H1 (cell line): ENCODE measurements at regions not wholly inside any gene's neighbourhood (a gene's known extent, or its start where the extent isn't known, plus 50 kb on each side); places are given as distances from the start of the nearest gene placed in this dataset.

Source experiments
- CTCF ChIA-PET: fragments of 300-600 bp; sonication (Branson Sonifier 250); formaldehyde crosslinking; loops from one replicate; lab custom pipeline; 2021; ENCODE audit not compliant: partially characterized antibody; lab: Charles Lee
- POLR2A ChIA-PET: fragments of 300-600 bp; sonication (Branson Sonifier 250); formaldehyde crosslinking; loops from one replicate; lab custom pipeline; 2021; ENCODE audit warnings: inconsistent platforms; ENCODE audit not compliant: partially characterized antibody; lab: Charles Lee
- DNase-seq, 2 experiments: peaks; one replicate each; pipeline versions ENCODE4 v3.0.0 to v3.0.0-alpha.2; 2010 to 2022; ENCODE audit warnings: low spot score in 2 of 2, low read depth in 1 of 2, mixed read lengths in 1 of 2
- FAIRE-seq: peaks from 2 replicates; lab custom pipeline; 2011; peaks lifted over from hg19 to GRCh38; lab: Jason Lieb, UNC
- H2AFZ ChIP-seq: 2 replicates; pipeline ENCODE4 v1.8.1; 2012; ENCODE audit warnings: low read length, inconsistent platforms
- H2AK5ac ChIP-seq: 2 replicates; pipeline ENCODE4 v1.6.1; 2013; ENCODE audit warnings: low read depth, low read length
- H2BK120ac ChIP-seq: replicated peaks from 2 replicates; pipeline ENCODE3; 2013; ENCODE audit warnings: low read depth, low read length, inconsistent platforms
- H2BK12ac ChIP-seq: 2 replicates; pipeline ENCODE4 v1.6.1; 2013; ENCODE audit warnings: low read depth, low read length
- H2BK15ac ChIP-seq: 2 replicates; pipeline ENCODE4 v1.6.1; 2013; ENCODE audit warnings: low read length
- H2BK20ac ChIP-seq: 2 replicates; pipeline ENCODE4 v1.6.1; 2013; ENCODE audit warnings: low read length
- H2BK5ac ChIP-seq: 2 replicates; pipeline ENCODE4 v1.6.1; 2013; ENCODE audit warnings: low read depth, low read length
- H3K14ac ChIP-seq: 2 replicates; pipeline ENCODE4 v1.6.1; 2013; ENCODE audit warnings: inconsistent platforms; ENCODE audit not compliant: insufficient read length
- H3K18ac ChIP-seq: 2 replicates; pipeline ENCODE4 v1.6.1; 2013; ENCODE audit warnings: low read length; ENCODE audit errors: extremely low read depth
- H3K23ac ChIP-seq: 2 replicates; pipeline ENCODE4 v1.6.1; 2013; ENCODE audit warnings: inconsistent platforms; ENCODE audit not compliant: insufficient read length
- H3K23me2 ChIP-seq: 2 replicates; pipeline ENCODE4 v1.6.1; 2013; ENCODE audit warnings: low read depth, low read length
- H3K27ac ChIP-seq: 2 replicates; pipeline ENCODE4 v1.6.1; 2011; ENCODE audit warnings: low read depth, low read length, inconsistent platforms
- H3K27me3 ChIP-seq, 4 experiments: replicated peaks in 1 of 4; 1 replicate in 1 of 4; 2 replicates in 3 of 4; pipeline versions ENCODE4 v1.6.1 to v1.8.1; 2011 to 2013; ENCODE audit warnings: low read length in 3 of 4, mild to moderate bottlenecking in 3 of 4, inconsistent platforms in 2 of 4, mixed read lengths in 2 of 4, moderate library complexity in 1 of 4; ENCODE audit not compliant: control insufficient read depth in 3 of 4, insufficient read depth in 3 of 4; ENCODE audit errors: extremely low read depth in 1 of 4
- H3K36me3 ChIP-seq, 4 experiments: 2 replicates each; pipeline versions ENCODE4 v1.6.1 to v1.8.1; 2011 to 2013; ENCODE audit warnings: mild to moderate bottlenecking in 4 of 4, low read length in 3 of 4, moderate library complexity in 2 of 4, control low read depth in 1 of 4, inconsistent platforms in 1 of 4; ENCODE audit not compliant: insufficient read depth in 4 of 4, control insufficient read depth in 2 of 4
- H3K4ac ChIP-seq: replicated peaks from 2 replicates; pipeline ENCODE3; 2013; ENCODE audit warnings: low read length, low read depth, mixed read lengths, inconsistent platforms; ENCODE audit not compliant: insufficient read length
- H3K4me1 ChIP-seq, 4 experiments: replicated peaks in 1 of 4; 1 replicate in 1 of 4; 2 replicates in 3 of 4; pipeline versions ENCODE4 v1.6.1 to v1.8.1; 2011 to 2013; ENCODE audit warnings: low read length in 3 of 4, inconsistent platforms in 2 of 4, mixed read lengths in 1 of 4; ENCODE audit not compliant: insufficient read depth in 4 of 4, control insufficient read depth in 3 of 4
- H3K4me2 ChIP-seq, 2 experiments: 2 replicates each; pipeline versions ENCODE4 v1.6.1 to v1.8.1; 2011 to 2013; ENCODE audit warnings: low read depth in 2 of 2, low read length in 2 of 2, control low read depth in 1 of 2, inconsistent platforms in 1 of 2, mild to moderate bottlenecking in 1 of 2; ENCODE audit not compliant: insufficient read depth in 1 of 2
- H3K4me3 ChIP-seq, 4 experiments: fragments of 200-600, 300-600 bp in 1 of 4; sonication (generic), shearing (Covaris generic), sonication (Bioruptor Twin) in 1 of 4; 2 replicates each; pipeline versions ENCODE4 v1.5.1 to v1.8.1; 2011 to 2016; ENCODE audit warnings: low read length in 4 of 4, low read depth in 3 of 4, control low read depth in 2 of 4, inconsistent platforms in 2 of 4, mild to moderate bottlenecking in 2 of 4, mixed read lengths in 1 of 4, moderate library complexity in 1 of 4; ENCODE audit not compliant: insufficient read depth in 2 of 4; ENCODE audit errors: extremely low read depth in 1 of 4
- H3K56ac ChIP-seq: replicated peaks from 2 replicates; pipeline ENCODE3; 2013; ENCODE audit warnings: low read depth, mild to moderate bottlenecking, mixed read lengths, low read length, inconsistent platforms; ENCODE audit not compliant: insufficient read length
- H3K79me1 ChIP-seq: 2 replicates; pipeline ENCODE4 v1.6.1; 2013; ENCODE audit warnings: low read depth, low read length, control low read depth
- H3K79me2 ChIP-seq, 2 experiments: 2 replicates each; pipeline versions ENCODE4 v1.6.1 to v1.8.1; 2012 to 2013; ENCODE audit warnings: low read length in 2 of 2, mild to moderate bottlenecking in 2 of 2, inconsistent platforms in 1 of 2; ENCODE audit not compliant: insufficient read depth in 2 of 2, control insufficient read depth in 1 of 2
- H3K9ac ChIP-seq, 4 experiments: replicated peaks in 1 of 4; 1 replicate in 1 of 4; 2 replicates in 3 of 4; pipeline versions ENCODE4 v1.6.1 to v1.8.1; 2011 to 2013; ENCODE audit warnings: low read depth in 3 of 4, low read length in 3 of 4, control low read depth in 2 of 4, mild to moderate bottlenecking in 2 of 4, moderate library complexity in 2 of 4, inconsistent platforms in 1 of 4; ENCODE audit errors: extremely low read depth in 1 of 4
- H3K9me3 ChIP-seq, 2 experiments: 2 replicates each; pipeline versions ENCODE4 v1.6.1 to v1.8.1; 2012 to 2013; ENCODE audit warnings: mild to moderate bottlenecking in 2 of 2, moderate library complexity in 2 of 2, control low read depth in 1 of 2, inconsistent platforms in 1 of 2, low read depth in 1 of 2, low read length in 1 of 2, mixed read lengths in 1 of 2; ENCODE audit not compliant: insufficient read depth in 2 of 2
- H4K20me1 ChIP-seq, 2 experiments: replicated peaks in 1 of 2; 2 replicates each; pipeline versions ENCODE3 to v1.8.1; 2011 to 2013; ENCODE audit warnings: inconsistent platforms in 2 of 2, low read length in 2 of 2, mild to moderate bottlenecking in 1 of 2; ENCODE audit not compliant: insufficient read depth in 2 of 2, control insufficient read depth in 1 of 2
- H4K5ac ChIP-seq: 2 replicates; pipeline ENCODE4 v1.6.1; 2013; ENCODE audit warnings: low read length, low read depth, mixed read lengths, inconsistent platforms; ENCODE audit not compliant: insufficient read length
- H4K8ac ChIP-seq: 2 replicates; pipeline ENCODE4 v1.8.0; 2013; ENCODE audit warnings: mild to moderate bottlenecking, moderate library complexity, low read length, inconsistent platforms; ENCODE audit not compliant: insufficient read depth; ENCODE audit errors: extremely low read depth
- H4K91ac ChIP-seq: replicated peaks from 2 replicates; pipeline ENCODE3; 2013; ENCODE audit warnings: low read length, mixed read lengths, inconsistent platforms; ENCODE audit not compliant: insufficient read length
- ASH2L ChIP-seq: fragments of 200-600, 300-600 bp; sonication (generic); IDR thresholded peaks from one replicate; pipeline ENCODE4 v1.7.1; 2017; ENCODE audit warnings: low read length
- GABPA ChIP-seq: IDR thresholded peaks from 2 replicates; pipeline ENCODE4 v1.6.1; 2011; ENCODE audit warnings: mild to moderate bottlenecking, low read length, moderate library complexity, borderline replicate concordance; ENCODE audit not compliant: insufficient read depth
- JUN ChIP-seq: IDR thresholded peaks from 2 replicates; pipeline ENCODE4 v1.6.1; 2011; ENCODE audit warnings: low read depth, mild to moderate bottlenecking, improper control_type of control experiment, low read length
- POU5F1 ChIP-seq: IDR thresholded peaks from 2 replicates; pipeline ENCODE4 v1.6.1; 2011; ENCODE audit warnings: low read depth, mild to moderate bottlenecking, low read length, moderate library complexity
- SP4 ChIP-seq: IDR thresholded peaks from 2 replicates; pipeline ENCODE4 v1.6.1; 2012; ENCODE audit warnings: low read length, inconsistent platforms
- TAF1 ChIP-seq: IDR thresholded peaks from 2 replicates; pipeline ENCODE4 v1.6.1; 2011; ENCODE audit warnings: mild to moderate bottlenecking, low read depth, low read length
- WGBS, 2 experiments: shearing (Covaris generic) in 1 of 2; methylation state at CpG; one replicate each; pipeline versions ENCODE4 v1.1.6 to v1.1.7; 2013 to 2015; ENCODE audit warnings: low lambda C conversion rate in 2 of 2, mixed read lengths in 2 of 2, inconsistent platforms in 1 of 2, low coverage in 1 of 2, missing lambda C conversion rate in 1 of 2; ENCODE audit not compliant: insufficient replicate concordance in 2 of 2, insufficient coverage in 1 of 2, insufficient read length in 1 of 2; ENCODE audit errors: extremely low coverage in 1 of 2, missing lambda C conversion rate in 1 of 2; 5-methylcytosine and 5-hydroxymethylcytosine counted together

- no peak overlapping the region for H3K4me3 ChIP-seq
- H2AFZ ChIP-seq = no peak overlapping the region
- H4K20me1 ChIP-seq = no peaks in the 10 kb centered on the region
- no peaks in the 10 kb centered on the region for H3K36me3 ChIP-seq
- no peaks in the 10 kb centered on the region for H3K79me1 ChIP-seq
- H2AK5ac ChIP-seq = no peak overlapping the region
- H4K8ac ChIP-seq = no peak overlapping the region
- H3K14ac ChIP-seq = no peak overlapping the region
- H2BK12ac ChIP-seq = no peak overlapping the region
- H2BK20ac ChIP-seq = no peak overlapping the region
- POLR2A ChIA-PET = interaction anchor here (0.7 kb wide), 1 partner anchor 40 kb away, joined by 7 read pairs; no protein-coding TSS in a partner anchor
- no peak overlapping the region for H3K18ac ChIP-seq
- no peak overlapping the region for H3K9ac ChIP-seq
- H2BK5ac ChIP-seq = no peak overlapping the region
- H2BK15ac ChIP-seq = no peak overlapping the region
- H3K23ac ChIP-seq = no peak overlapping the region
- H3K27me3 ChIP-seq = no peaks in the 10 kb centered on the region
- DNase-seq (no peak), FAIRE-seq (no peak)
- CTCF ChIA-PET = no interaction called here
- H3K23me2 ChIP-seq = no peaks in the 10 kb centered on the region
- H3K4ac ChIP-seq = no peak overlapping the region
- no peak overlapping the region for H4K91ac ChIP-seq
- no peak overlapping the region for H3K4me2 ChIP-seq
- no peaks in the 10 kb centered on the region for H3K79me2 ChIP-seq
- TF ChIP-seq GABPA (no peak), TAF1 (no peak), ASH2L (no peak), POU5F1 (no peak), JUN (no peak), SP4 (no peak)
- H3K56ac ChIP-seq = no peak overlapping the region
- peaks cover 2 to 10% (median 6%) of the 10 kb centered on the region in 4 experiments; a peak in 5 of 7 replicates for H3K4me1 ChIP-seq
- no peak overlapping the region for H3K27ac ChIP-seq
- H4K5ac ChIP-seq = no peak overlapping the region
- H3K9me3 ChIP-seq = no peaks in the 10 kb centered on the region
- no peak overlapping the region for H2BK120ac ChIP-seq
- 0% methylated on average over 1 of the region's 1 CpG; no CpG with 5 or more reads in 1 of the 2 experiments for WGBS, 2 experiments
Observed at GRCh38 chr15:53446376-53446775, 313.1 kb downstream of the WDR72 start.
